LNCaP clone FGC (cell line): ENCODE measurements at regions not wholly inside any gene's neighbourhood (a gene's known extent, or its start where the extent isn't known, plus 50 kb on each side); places are given as distances from the start of the nearest gene placed in this dataset.

Experiments used
- DNase-seq: peaks from one replicate; pipeline ENCODE4 v3.0.0-alpha.2; 2011; ENCODE audit warnings: low read depth
- H3K4me3 ChIP-seq: 2 replicates; pipeline ENCODE4 v1.5.1; 2011; ENCODE audit warnings: mild to moderate bottlenecking, low read depth, low read length, control low read depth
- CTCF ChIP-seq: IDR thresholded peaks from 2 replicates; pipeline ENCODE4 v1.5.1; 2012; ENCODE audit warnings: mild to moderate bottlenecking; ENCODE audit not compliant: control insufficient read depth, insufficient read depth; ENCODE audit errors: extremely low read depth

- no peak for TF ChIP-seq CTCF
- no peak overlapping the region for H3K4me3 ChIP-seq
- DNase-seq, result no peak
Measured at GRCh38 chr2:199607914-199608313, 150.2 kb upstream of the SATB2 start.

- TF ChIP-seq CTCF, result no peak
- DNase-seq, result no peak
- no peak overlapping the region for H3K4me3 ChIP-seq
Measured at GRCh38 chr2:199606193-199606780, 148.5 kb upstream of the SATB2 start.

- no peak for TF ChIP-seq CTCF
- no peak for DNase-seq
- no peak overlapping the region for H3K4me3 ChIP-seq
Measured at GRCh38 chr2:199603721-199604291, 146.1 kb upstream of the SATB2 start.

GRCh38 chr2:199602896-199603717 is 145.4 kb upstream of the SATB2 start:
- TF ChIP-seq CTCF, result no peak
- no peak for DNase-seq
- no peak overlapping the region for H3K4me3 ChIP-seq

GRCh38 chr2:199602271-199602895 is 144.6 kb upstream of the SATB2 start:
- DNase-seq, result no peak

GRCh38 chr2:199596549-199596948 is 138.8 kb upstream of the SATB2 start:
- H3K4me3 ChIP-seq, result no peak overlapping the region
- no peak for DNase-seq
- TF ChIP-seq CTCF, result peak; percentile 45

More at GRCh38 chr2:199602271-199602895, 144.6 kb upstream of the SATB2 start:
- no peak overlapping the region for H3K4me3 ChIP-seq
- TF ChIP-seq CTCF, result peak; percentile 19; the same call in 1 of the 2 replicates
